Endothelial cell of umbilical vein (primary cell): ENCODE measurements at regions not wholly inside any gene's neighbourhood (a gene's known extent, or its start where the extent isn't known, plus 50 kb on each side); places are given as distances from the start of the nearest gene placed in this dataset. TPM values are rescaled to one million over a fixed set of nuclear protein-coding genes. Genes with fewer than 3 reads are reported as not detected.

ENCODE experiments used
- microRNA-seq: library from miRNA; unstranded; fragments of <30 nt; microRNA quantifications from one replicate; pipeline ENCODE4 v1.2.0, GENCODE V29; 2021; ENCODE audit warnings: borderline number of aligned reads, borderline replicate concordance
- small RNA-seq: library from RNA; depleted of rRNA; stranded (forward); fragments of <200 nt; gene quantifications from one replicate; pipeline ENCODE3, GENCODE V24; 2012; ENCODE audit warnings: low replicate concordance, low read depth; ENCODE audit not compliant: insufficient read depth, insufficient read length

Small RNA genes lying in the stretch of these regions (microRNA-seq; reads per million reads assigned to microRNA genes)
- gene MIR6130 = not detected

Small RNA genes lying in the stretch of these regions (small RNA-seq; reads per million reads assigned to genes)
- not detected for gene MIR6130
- gene RNU4-45P = not detected
